ENCODE measurements at regions not wholly inside any gene's neighbourhood (a gene's known extent, or its start where the extent isn't known, plus 50 kb on each side); places are given as distances from the start of the nearest gene placed in this dataset.

DNA sequence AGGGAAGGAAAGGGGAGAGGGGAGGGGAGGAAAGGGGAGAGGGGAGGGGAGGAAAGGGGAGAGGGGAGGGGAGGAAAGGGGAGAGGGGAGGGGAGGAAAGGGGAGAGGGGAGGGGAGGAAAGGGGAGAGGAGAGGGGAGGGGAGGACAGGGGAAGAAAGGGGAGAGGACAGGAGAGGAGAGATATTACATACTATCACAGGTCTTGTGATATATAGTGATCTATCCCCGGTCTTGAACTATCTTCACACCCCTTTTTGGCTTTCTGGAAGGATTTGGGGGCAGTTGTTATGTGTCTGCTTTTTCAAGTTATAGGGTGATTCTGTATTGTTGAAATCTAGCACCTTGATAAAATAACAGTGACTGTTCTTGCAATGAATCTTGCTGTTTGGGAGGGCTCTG, 92.1 kb upstream of the ID2 start:
- Histone ChIP-seq H3K36me3 (replicated peaks in 1 of 2) (no peaks in the 10 kb centered on the region), H3K4me1 (replicated peaks in 1 of 2) (no peaks in the 10 kb centered on the region), H3K4me3 (no peak overlapping the region), H3K9me3 (replicated peaks in 1 of 3) (no peaks in the 10 kb centered on the region), H3K27ac (no peak overlapping the region), H3K27me3 (no peaks in the 10 kb centered on the region)
- 80 to 94% (median 88%) methylated on average over 1 of the region's 1 CpG for WGBS, 4 donors
- DNase-seq, result no peak
- TF ChIP-seq POLR2A (IDR thresholded peaks at IDR 0.05), result no peak
- TF ChIP-seq, protein P1, sequence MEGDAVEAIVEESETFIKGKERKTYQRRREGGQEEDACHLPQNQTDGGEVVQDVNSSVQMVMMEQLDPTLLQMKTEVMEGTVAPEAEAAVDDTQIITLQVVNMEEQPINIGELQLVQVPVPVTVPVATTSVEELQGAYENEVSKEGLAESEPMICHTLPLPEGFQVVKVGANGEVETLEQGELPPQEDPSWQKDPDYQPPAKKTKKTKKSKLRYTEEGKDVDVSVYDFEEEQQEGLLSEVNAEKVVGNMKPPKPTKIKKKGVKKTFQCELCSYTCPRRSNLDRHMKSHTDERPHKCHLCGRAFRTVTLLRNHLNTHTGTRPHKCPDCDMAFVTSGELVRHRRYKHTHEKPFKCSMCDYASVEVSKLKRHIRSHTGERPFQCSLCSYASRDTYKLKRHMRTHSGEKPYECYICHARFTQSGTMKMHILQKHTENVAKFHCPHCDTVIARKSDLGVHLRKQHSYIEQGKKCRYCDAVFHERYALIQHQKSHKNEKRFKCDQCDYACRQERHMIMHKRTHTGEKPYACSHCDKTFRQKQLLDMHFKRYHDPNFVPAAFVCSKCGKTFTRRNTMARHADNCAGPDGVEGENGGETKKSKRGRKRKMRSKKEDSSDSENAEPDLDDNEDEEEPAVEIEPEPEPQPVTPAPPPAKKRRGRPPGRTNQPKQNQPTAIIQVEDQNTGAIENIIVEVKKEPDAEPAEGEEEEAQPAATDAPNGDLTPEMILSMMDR (IDR thresholded peaks at IDR 0.05), result no peak
- intact Hi-C loops (cut with DNase I), result no loop called here

DNA sequence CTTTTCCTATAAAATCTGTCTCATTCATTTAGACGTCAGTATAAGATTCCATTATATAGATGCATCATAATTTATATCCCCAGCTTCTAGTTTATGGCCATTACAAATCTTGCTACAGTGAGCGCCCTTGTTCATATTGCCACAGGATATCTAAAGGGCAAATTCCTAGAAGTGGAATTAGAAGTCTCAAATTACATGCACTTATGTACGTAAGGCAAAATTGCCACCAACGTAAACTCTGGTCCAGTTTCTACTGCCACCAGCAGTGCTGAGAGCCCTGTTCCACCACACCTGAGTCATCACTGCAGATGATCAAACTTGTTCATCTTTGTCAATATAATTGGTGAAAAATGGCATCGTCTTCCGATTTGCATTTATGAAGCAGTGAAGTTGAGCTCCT, 90.9 kb upstream of the ID2 start:
- Histone ChIP-seq H3K4me1 (replicated peaks in 1 of 2) (no peaks in the 10 kb centered on the region), H3K4me3 (no peak overlapping the region), H3K27ac (no peak overlapping the region), H3K27me3 (no peaks in the 10 kb centered on the region), H3K36me3 (replicated peaks in 1 of 2) (no peaks in the 10 kb centered on the region), H3K9me3 (replicated peaks in 1 of 3) (no peaks in the 10 kb centered on the region)
- TF ChIP-seq, protein P1 (IDR thresholded peaks at IDR 0.05), result no peak
- no peak for TF ChIP-seq POLR2A (IDR thresholded peaks at IDR 0.05)
- 89 to 94% (median 92%) methylated on average over 6 of the region's 6 CpGs for WGBS, 4 donors
- no peak for DNase-seq
- intact Hi-C loops (cut with DNase I), result no loop called here

DNA sequence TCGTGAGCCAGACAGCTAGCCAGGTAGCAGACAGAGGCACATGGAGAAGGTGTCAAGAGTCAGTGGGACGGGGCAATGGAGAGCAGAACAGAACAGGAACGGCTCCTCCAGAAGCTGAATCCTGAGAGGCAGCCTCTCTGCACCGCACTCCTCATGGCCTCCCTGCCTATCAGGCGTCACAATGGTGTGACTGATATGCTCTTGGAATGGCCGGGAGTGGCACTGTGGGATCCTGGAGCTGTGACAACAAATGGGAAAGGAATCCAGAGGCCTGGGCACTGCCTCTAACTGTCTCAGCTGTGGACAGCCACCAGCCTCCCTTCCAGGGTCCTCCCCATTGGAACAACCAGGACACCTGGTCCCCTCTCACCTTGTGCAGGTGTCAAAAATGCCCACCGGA, 89.1 kb upstream of the ID2 start:
- H3K4me1 ChIP-seq (replicated peaks in 1 of 2), result peaks cover 0 to under 1% of the 10 kb centered on the region in 2 donors
- intact Hi-C loops (cut with DNase I), result no loop called here
- H3K4me3 ChIP-seq, result no peak overlapping the region
- DNase-seq, result no peak
- WGBS, 4 donors, result 80 to 90% (median 85%) methylated on average over 6 to 7 of the region's 7 CpGs
- H3K27me3 ChIP-seq, result no peaks in the 10 kb centered on the region
- H3K9me3 ChIP-seq (replicated peaks in 1 of 3), result no peaks in the 10 kb centered on the region
- TF ChIP-seq POLR2A (IDR thresholded peaks at IDR 0.05), result no peak
- TF ChIP-seq, protein P1 (IDR thresholded peaks at IDR 0.05), result no peak
- no peaks in the 10 kb centered on the region for H3K36me3 ChIP-seq (replicated peaks in 1 of 2)
- H3K27ac ChIP-seq, result no peak overlapping the region

DNA sequence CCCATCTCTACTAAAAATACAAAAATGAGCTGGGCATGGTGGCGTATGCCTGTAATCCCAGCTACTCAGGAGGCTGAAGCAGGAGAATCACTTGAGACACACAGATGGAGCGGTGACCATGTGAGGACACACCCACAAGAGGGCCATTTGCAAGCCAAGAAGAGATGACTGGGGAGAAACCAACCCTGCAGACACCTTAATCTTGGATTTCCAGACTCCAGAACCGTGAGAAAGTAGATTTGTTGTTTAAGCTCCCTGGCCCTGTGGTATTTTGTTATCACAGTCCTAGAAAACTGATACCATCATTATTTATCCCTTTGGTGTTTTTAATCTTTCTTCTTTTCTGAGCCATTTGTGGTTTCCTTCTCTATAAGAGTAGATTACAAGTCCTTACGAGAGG, 88.6 kb upstream of the ID2 start:
- no peak overlapping the region for H3K4me3 ChIP-seq
- H3K4me1 ChIP-seq (replicated peaks in 1 of 2), result peaks cover 0 to 4% of the 10 kb centered on the region in 2 donors
- H3K36me3 ChIP-seq (replicated peaks in 1 of 2), result no peaks in the 10 kb centered on the region
- no peak for DNase-seq
- H3K9me3 ChIP-seq (replicated peaks in 1 of 3), result no peaks in the 10 kb centered on the region
- no peak overlapping the region for H3K27ac ChIP-seq
- TF ChIP-seq POLR2A (IDR thresholded peaks at IDR 0.05), result no peak
- no peaks in the 10 kb centered on the region for H3K27me3 ChIP-seq
- 89 to 95% (median 93%) methylated on average over 4 of the region's 4 CpGs for whole genome bisulfite sequencing, 4 donors
- intact Hi-C loops (cut with DNase I), result no loop called here

DNA sequence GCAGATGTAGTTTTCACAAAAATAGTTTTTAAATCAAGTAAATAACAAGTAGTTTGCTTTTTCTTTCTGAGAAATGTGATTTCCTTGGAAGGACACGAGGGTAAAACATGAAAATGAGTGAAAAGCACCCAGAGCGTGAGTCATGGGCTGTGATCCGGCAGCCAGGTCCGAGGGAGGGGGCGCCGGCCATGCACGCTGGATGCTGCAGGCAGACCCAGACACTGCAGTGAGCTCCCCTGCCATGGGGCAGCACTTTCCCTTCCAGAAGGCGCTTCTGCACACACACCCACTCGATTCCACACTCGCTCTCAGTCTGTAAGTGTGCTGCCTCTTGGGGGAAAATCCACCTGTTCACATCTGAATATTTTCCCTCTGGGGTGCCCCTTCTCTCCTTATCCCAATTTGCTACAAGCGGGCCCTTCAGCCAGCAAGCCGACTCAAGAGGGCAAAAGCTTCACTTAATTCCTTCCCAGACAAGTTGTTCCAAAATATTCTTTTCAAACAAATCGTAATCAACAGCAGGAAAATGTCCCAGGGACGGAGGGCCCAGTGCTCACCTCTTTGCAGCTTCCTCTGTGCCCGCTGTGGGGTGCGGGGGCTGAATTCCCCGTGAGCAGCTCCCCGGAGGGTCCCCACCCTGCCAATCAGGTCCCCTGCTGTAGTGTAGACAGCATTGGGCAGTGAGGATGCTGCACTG, 87.0 kb upstream of the ID2 start:
- Histone ChIP-seq H3K9me3 (replicated peaks in 1 of 3) (no peaks in the 10 kb centered on the region), H3K27me3 (no peaks in the 10 kb centered on the region), H3K4me1 (replicated peaks in 1 of 2) (peaks cover 0 to 8% of the 10 kb centered on the region in 2 donors), H3K36me3 (replicated peaks in 1 of 2) (no peaks in the 10 kb centered on the region), H3K4me3 (no peak overlapping the region), H3K27ac (no peak overlapping the region)
- intact Hi-C loops (cut with DNase I), result no loop called here
- 64 to 73% (median 68%) methylated on average over 18 of the region's 18 CpGs for WGBS, 4 donors
- TF ChIP-seq, protein P1 (IDR thresholded peaks at IDR 0.05), result no peak
- TF ChIP-seq POLR2A (IDR thresholded peaks at IDR 0.05), result no peak
- DNase-seq, result peak in 2 of 7 donors; percentile 42 to 50

All from adrenal gland (tissue), 9 donors.